ENCODE measurements at regions not wholly inside any gene's neighbourhood (a gene's known extent, or its start where the extent isn't known, plus 50 kb on each side); places are given as distances from the start of the nearest gene placed in this dataset.

GRCh38 chr10:36730316-36730715 lies 395.1 kb upstream of the ANKRD30A start:
- Histone ChIP-seq H3K4me3 (replicated peaks in 1 of 3; ENCODE audit: low read depth in 2 of 3, low read length in 3 of 3) (no peak overlapping the region), H3K79me2 (ENCODE audit: insufficient read depth, low read length) (no peaks in the 10 kb centered on the region), H2AFZ (ENCODE audit: insufficient read depth, low read depth, low read length, poor library complexity, severe bottlenecking) (no peak overlapping the region), H3K4me2 (replicated peaks; ENCODE audit: extremely low read depth, low read length, poor library complexity, severe bottlenecking) (no peak overlapping the region), H3K9ac (ENCODE audit: insufficient read depth, low read length, poor library complexity, severe bottlenecking) (no peak overlapping the region), H3K9me3 (replicated peaks in 1 of 2; ENCODE audit: control insufficient read depth in 1 of 2, insufficient read depth in 1 of 2, low read length in 2 of 2) (peaks cover 0 to 7% of the 10 kb centered on the region in 2 donors), H4K20me1 (ENCODE audit: insufficient read depth, low read length) (no peaks in the 10 kb centered on the region), H3K27me3 (ENCODE audit: control insufficient read depth in 2 of 2, insufficient read depth in 2 of 2, low read length in 2 of 2) (no peaks in the 10 kb centered on the region), H3K4me1 (ENCODE audit: control insufficient read depth in 1 of 2, insufficient read depth in 2 of 2, low read length in 2 of 2) (no peaks in the 10 kb centered on the region), H3K27ac (ENCODE audit: low read depth in 1 of 2, low read length in 2 of 2) (no peak overlapping the region), H3K36me3 (replicated peaks in 1 of 2; ENCODE audit: control insufficient read depth in 1 of 2, insufficient read depth in 2 of 2, low read length in 2 of 2) (no peaks in the 10 kb centered on the region)
- no peaks in the 10 kb centered on the region for H3K36me3 Mint-ChIP-seq
- DNase-seq = no peak
- WGBS (ENCODE audit: insufficient coverage) = no CpG with 5 or more reads among the region's 6 CpGs
- peaks cover 2 to 17% (median 11%) of the 10 kb centered on the region in 7 donors for H3K9me3 Mint-ChIP-seq
- peaks cover 1 to 10% (median 2%) of the 10 kb centered on the region in 3 donors for H3K27me3 Mint-ChIP-seq (ENCODE audit: low read depth in 3 of 3)
- no peak overlapping the region for H3K4me3 Mint-ChIP-seq
- H3K27ac Mint-ChIP-seq = no peak overlapping the region
- TF ChIP-seq, protein P1, sequence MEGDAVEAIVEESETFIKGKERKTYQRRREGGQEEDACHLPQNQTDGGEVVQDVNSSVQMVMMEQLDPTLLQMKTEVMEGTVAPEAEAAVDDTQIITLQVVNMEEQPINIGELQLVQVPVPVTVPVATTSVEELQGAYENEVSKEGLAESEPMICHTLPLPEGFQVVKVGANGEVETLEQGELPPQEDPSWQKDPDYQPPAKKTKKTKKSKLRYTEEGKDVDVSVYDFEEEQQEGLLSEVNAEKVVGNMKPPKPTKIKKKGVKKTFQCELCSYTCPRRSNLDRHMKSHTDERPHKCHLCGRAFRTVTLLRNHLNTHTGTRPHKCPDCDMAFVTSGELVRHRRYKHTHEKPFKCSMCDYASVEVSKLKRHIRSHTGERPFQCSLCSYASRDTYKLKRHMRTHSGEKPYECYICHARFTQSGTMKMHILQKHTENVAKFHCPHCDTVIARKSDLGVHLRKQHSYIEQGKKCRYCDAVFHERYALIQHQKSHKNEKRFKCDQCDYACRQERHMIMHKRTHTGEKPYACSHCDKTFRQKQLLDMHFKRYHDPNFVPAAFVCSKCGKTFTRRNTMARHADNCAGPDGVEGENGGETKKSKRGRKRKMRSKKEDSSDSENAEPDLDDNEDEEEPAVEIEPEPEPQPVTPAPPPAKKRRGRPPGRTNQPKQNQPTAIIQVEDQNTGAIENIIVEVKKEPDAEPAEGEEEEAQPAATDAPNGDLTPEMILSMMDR (IDR thresholded peaks at IDR 0.05) = no peak
- intact Hi-C loops (cut with micrococcal nuclease) = no loop called here
- no peaks in the 10 kb centered on the region for H3K4me1 Mint-ChIP-seq

GRCh38 chr10:36728626-36729025 lies 396.8 kb upstream of the ANKRD30A start:
- peaks cover 2 to 14% (median 6%) of the 10 kb centered on the region in 7 donors for H3K9me3 Mint-ChIP-seq
- Histone ChIP-seq H3K9ac (ENCODE audit: insufficient read depth, low read length, poor library complexity, severe bottlenecking) (no peak overlapping the region), H4K20me1 (ENCODE audit: insufficient read depth, low read length) (no peaks in the 10 kb centered on the region), H3K4me2 (replicated peaks; ENCODE audit: extremely low read depth, low read length, poor library complexity, severe bottlenecking) (no peak overlapping the region), H3K27me3 (ENCODE audit: control insufficient read depth in 2 of 2, insufficient read depth in 2 of 2, low read length in 2 of 2) (no peaks in the 10 kb centered on the region), H3K79me2 (ENCODE audit: insufficient read depth, low read length) (no peaks in the 10 kb centered on the region), H3K4me1 (ENCODE audit: control insufficient read depth in 1 of 2, insufficient read depth in 2 of 2, low read length in 2 of 2) (no peaks in the 10 kb centered on the region), H3K27ac (ENCODE audit: low read depth in 1 of 2, low read length in 2 of 2) (no peak overlapping the region), H3K9me3 (replicated peaks in 1 of 2; ENCODE audit: control insufficient read depth in 1 of 2, insufficient read depth in 1 of 2, low read length in 2 of 2) (peaks cover 0 to 7% of the 10 kb centered on the region in 2 donors), H3K4me3 (replicated peaks in 1 of 3; ENCODE audit: low read depth in 2 of 3, low read length in 3 of 3) (no peak overlapping the region), H2AFZ (ENCODE audit: insufficient read depth, low read depth, low read length, poor library complexity, severe bottlenecking) (no peak overlapping the region), H3K36me3 (replicated peaks in 1 of 2; ENCODE audit: control insufficient read depth in 1 of 2, insufficient read depth in 2 of 2, low read length in 2 of 2) (no peaks in the 10 kb centered on the region)
- H3K27ac Mint-ChIP-seq = no peak overlapping the region
- H3K36me3 Mint-ChIP-seq = no peaks in the 10 kb centered on the region
- no peak overlapping the region for H3K4me3 Mint-ChIP-seq
- TF ChIP-seq, protein P1 (IDR thresholded peaks at IDR 0.05) = no peak
- no peak for DNase-seq
- H3K4me1 Mint-ChIP-seq = no peaks in the 10 kb centered on the region
- H3K27me3 Mint-ChIP-seq (ENCODE audit: low read depth in 3 of 3) = peaks cover 1 to 8% (median 2%) of the 10 kb centered on the region in 3 donors
- intact Hi-C loops (cut with micrococcal nuclease) = no loop called here
- WGBS (ENCODE audit: insufficient coverage) = 80% methylated on average over 1 of the region's 2 CpGs
